ENCODE measurements at regions not wholly inside any gene's neighbourhood (a gene's known extent, or its start where the extent isn't known, plus 50 kb on each side); places are given as distances from the start of the nearest gene placed in this dataset.
A peak's percentile ranks its signal among the peaks of the same experiment; 100 is the strongest.
"Not testable (repeated sequence)": the region's sequence is repeated elsewhere in the genome, so short reads cannot be mapped to it uniquely, and the experiment has no call there.

GRCh38 chr21:25467896-25468295 lies 139.4 kb downstream of the MRPL39 start:
- H3K9me3 ChIP-seq (replicated peaks; ENCODE audit: low read length): no peaks in the 10 kb centered on the region
- no peaks in the 10 kb centered on the region for H3K36me3 ChIP-seq (ENCODE audit: insufficient read depth, low read length)

GRCh38 chr21:25467071-25467470 lies 140.2 kb downstream of the MRPL39 start:
- H3K9ac ChIP-seq (ENCODE audit: low read depth, low read length); H3K4me2 ChIP-seq (ENCODE audit: low read length); H3K4me1 ChIP-seq (ENCODE audit: control insufficient read depth, insufficient read depth, low read length); H3K27me3 ChIP-seq (ENCODE audit: control insufficient read depth, insufficient read depth, low read length); H3K36me3 ChIP-seq (ENCODE audit: insufficient read depth, low read length); H3K4me3 ChIP-seq (ENCODE audit: low read length); H3K9me3 ChIP-seq (replicated peaks; ENCODE audit: low read length): not testable (repeated sequence)

More at GRCh38 chr21:25467896-25468295, 139.4 kb downstream of the MRPL39 start:
- Histone ChIP-seq H3K4me3 (ENCODE audit: low read length) (no peak overlapping the region), H3K27me3 (ENCODE audit: control insufficient read depth, insufficient read depth, low read length) (no peaks in the 10 kb centered on the region), H3K9ac (ENCODE audit: low read depth, low read length) (no peak overlapping the region), H3K4me1 (ENCODE audit: control insufficient read depth, insufficient read depth, low read length) (no peaks in the 10 kb centered on the region), H3K4me2 (ENCODE audit: low read length) (no peak overlapping the region)

GRCh38 chr21:25466470-25466869 lies 140.8 kb downstream of the MRPL39 start:
- Histone ChIP-seq H3K36me3 (ENCODE audit: insufficient read depth, low read length) (no peaks in the 10 kb centered on the region), H3K4me2 (ENCODE audit: low read length) (no peak overlapping the region), H3K27me3 (ENCODE audit: control insufficient read depth, insufficient read depth, low read length) (no peaks in the 10 kb centered on the region), H3K9ac (ENCODE audit: low read depth, low read length) (no peak overlapping the region), H3K4me1 (ENCODE audit: control insufficient read depth, insufficient read depth, low read length) (no peaks in the 10 kb centered on the region), H3K4me3 (ENCODE audit: low read length) (no peak overlapping the region), H3K9me3 (replicated peaks; ENCODE audit: low read length) (no peaks in the 10 kb centered on the region)

GRCh38 chr21:25465263-25465662 lies 142.0 kb downstream of the MRPL39 start:
- Histone ChIP-seq H3K9me3 (replicated peaks; ENCODE audit: low read length) (no peaks in the 10 kb centered on the region), H3K9ac (ENCODE audit: low read depth, low read length) (no peak overlapping the region), H3K36me3 (ENCODE audit: insufficient read depth, low read length) (no peaks in the 10 kb centered on the region)

GRCh38 chr21:25464275-25464674 lies 143.0 kb downstream of the MRPL39 start:
- Histone ChIP-seq H3K4me1 (ENCODE audit: control insufficient read depth, insufficient read depth, low read length) (no peaks in the 10 kb centered on the region), H3K27me3 (ENCODE audit: control insufficient read depth, insufficient read depth, low read length) (no peaks in the 10 kb centered on the region), H3K4me2 (ENCODE audit: low read length) (no peak overlapping the region), H3K9ac (ENCODE audit: low read depth, low read length) (no peak overlapping the region), H3K9me3 (replicated peaks; ENCODE audit: low read length) (no peaks in the 10 kb centered on the region), H3K4me3 (ENCODE audit: low read length) (no peak overlapping the region), H3K36me3 (ENCODE audit: insufficient read depth, low read length) (no peaks in the 10 kb centered on the region)

More at GRCh38 chr21:25465263-25465662, 142.0 kb downstream of the MRPL39 start:
- no peaks in the 10 kb centered on the region for H3K27me3 ChIP-seq (ENCODE audit: control insufficient read depth, insufficient read depth, low read length)
- H3K4me2 ChIP-seq (ENCODE audit: low read length): no peak overlapping the region
- no peak overlapping the region for H3K4me3 ChIP-seq (ENCODE audit: low read length)
- H3K4me1 ChIP-seq (ENCODE audit: control insufficient read depth, insufficient read depth, low read length): no peaks in the 10 kb centered on the region

GRCh38 chr21:25462517-25462971 lies 144.7 kb downstream of the MRPL39 start:
- Histone ChIP-seq H3K9me3 (replicated peaks; ENCODE audit: low read length) (no peaks in the 10 kb centered on the region), H3K9ac (ENCODE audit: low read depth, low read length) (no peak overlapping the region)

GRCh38 chr21:25461725-25462124 lies 145.6 kb downstream of the MRPL39 start:
- H3K9me3 ChIP-seq (replicated peaks; ENCODE audit: low read length): no peaks in the 10 kb centered on the region

More at GRCh38 chr21:25462517-25462971, 144.7 kb downstream of the MRPL39 start:
- Histone ChIP-seq H3K27me3 (ENCODE audit: control insufficient read depth, insufficient read depth, low read length) (no peaks in the 10 kb centered on the region), H3K4me3 (ENCODE audit: low read length) (no peak overlapping the region), H3K4me1 (ENCODE audit: control insufficient read depth, insufficient read depth, low read length) (peaks cover 5% of the 10 kb centered on the region), H3K4me2 (ENCODE audit: low read length) (no peak overlapping the region), H3K36me3 (ENCODE audit: insufficient read depth, low read length) (no peaks in the 10 kb centered on the region)

GRCh38 chr21:25459993-25460392 lies 147.3 kb downstream of the MRPL39 start:
- no peak overlapping the region for H3K9ac ChIP-seq (ENCODE audit: low read depth, low read length)
- H3K36me3 ChIP-seq (ENCODE audit: insufficient read depth, low read length): no peaks in the 10 kb centered on the region
- H3K27me3 ChIP-seq (ENCODE audit: control insufficient read depth, insufficient read depth, low read length): no peaks in the 10 kb centered on the region
- H3K4me2 ChIP-seq (ENCODE audit: low read length): no peak overlapping the region
- no peaks in the 10 kb centered on the region for H3K9me3 ChIP-seq (replicated peaks; ENCODE audit: low read length)
- H3K4me3 ChIP-seq (ENCODE audit: low read length): no peak overlapping the region
- H3K4me1 ChIP-seq (ENCODE audit: control insufficient read depth, insufficient read depth, low read length): peaks cover 11% of the 10 kb centered on the region

More at GRCh38 chr21:25461725-25462124, 145.6 kb downstream of the MRPL39 start:
- Histone ChIP-seq H3K4me3 (ENCODE audit: low read length) (no peak overlapping the region), H3K4me2 (ENCODE audit: low read length) (no peak overlapping the region), H3K4me1 (ENCODE audit: control insufficient read depth, insufficient read depth, low read length) (peaks cover 8% of the 10 kb centered on the region), H3K36me3 (ENCODE audit: insufficient read depth, low read length) (no peaks in the 10 kb centered on the region), H3K27me3 (ENCODE audit: control insufficient read depth, insufficient read depth, low read length) (no peaks in the 10 kb centered on the region), H3K9ac (ENCODE audit: low read depth, low read length) (no peak overlapping the region)

GRCh38 chr21:25459365-25459764 lies 147.9 kb downstream of the MRPL39 start:
- H3K4me2 ChIP-seq (ENCODE audit: low read length): no peak overlapping the region
- no peaks in the 10 kb centered on the region for H3K27me3 ChIP-seq (ENCODE audit: control insufficient read depth, insufficient read depth, low read length)
- no peak overlapping the region for H3K9ac ChIP-seq (ENCODE audit: low read depth, low read length)
- H3K9me3 ChIP-seq (replicated peaks; ENCODE audit: low read length): no peaks in the 10 kb centered on the region
- no peak overlapping the region for H3K4me3 ChIP-seq (ENCODE audit: low read length)
- peaks cover 11% of the 10 kb centered on the region for H3K4me1 ChIP-seq (ENCODE audit: control insufficient read depth, insufficient read depth, low read length)
- no peaks in the 10 kb centered on the region for H3K36me3 ChIP-seq (ENCODE audit: insufficient read depth, low read length)

- no peaks in the 10 kb centered on the region for H3K27me3 ChIP-seq (ENCODE audit: control insufficient read depth, insufficient read depth, low read length)
- H3K4me2 ChIP-seq (ENCODE audit: low read length): no peak overlapping the region
- H3K4me3 ChIP-seq (ENCODE audit: low read length): no peak overlapping the region
- no peaks in the 10 kb centered on the region for H3K9me3 ChIP-seq (replicated peaks; ENCODE audit: low read length)
- H3K4me1 ChIP-seq (ENCODE audit: control insufficient read depth, insufficient read depth, low read length): peaks cover 18% of the 10 kb centered on the region
- no peaks in the 10 kb centered on the region for H3K36me3 ChIP-seq (ENCODE audit: insufficient read depth, low read length)
- H3K9ac ChIP-seq (ENCODE audit: low read depth, low read length): no peak overlapping the region
Measured at GRCh38 chr21:25458484-25458883, 148.8 kb downstream of the MRPL39 start.

GRCh38 chr21:25457946-25458345 lies 149.3 kb downstream of the MRPL39 start:
- Histone ChIP-seq H3K27me3 (ENCODE audit: control insufficient read depth, insufficient read depth, low read length) (no peaks in the 10 kb centered on the region), H3K4me3 (ENCODE audit: low read length) (no peak overlapping the region)

GRCh38 chr21:25457411-25457810 lies 149.9 kb downstream of the MRPL39 start:
- Histone ChIP-seq H3K4me3 (ENCODE audit: low read length) (peak overlapping the region; percentile 40), H3K36me3 (ENCODE audit: insufficient read depth, low read length) (no peaks in the 10 kb centered on the region), H3K4me1 (ENCODE audit: control insufficient read depth, insufficient read depth, low read length) (peaks cover 23% of the 10 kb centered on the region), H3K9ac (ENCODE audit: low read depth, low read length) (peak overlapping the region; percentile 33), H3K9me3 (replicated peaks; ENCODE audit: low read length) (no peaks in the 10 kb centered on the region), H3K27me3 (ENCODE audit: control insufficient read depth, insufficient read depth, low read length) (no peaks in the 10 kb centered on the region), H3K4me2 (ENCODE audit: low read length) (peak overlapping the region; percentile 69)

More at GRCh38 chr21:25457946-25458345, 149.3 kb downstream of the MRPL39 start:
- H3K4me1 ChIP-seq (ENCODE audit: control insufficient read depth, insufficient read depth, low read length): peaks cover 22% of the 10 kb centered on the region
- no peaks in the 10 kb centered on the region for H3K9me3 ChIP-seq (replicated peaks; ENCODE audit: low read length)
- H3K9ac ChIP-seq (ENCODE audit: low read depth, low read length): no peak overlapping the region
- H3K36me3 ChIP-seq (ENCODE audit: insufficient read depth, low read length): no peaks in the 10 kb centered on the region
- H3K4me2 ChIP-seq (ENCODE audit: low read length): no peak overlapping the region
